Head of caudate nucleus (tissue), 42 donors: ENCODE measurements at regions not wholly inside any gene's neighbourhood (a gene's known extent, or its start where the extent isn't known, plus 50 kb on each side); places are given as distances from the start of the nearest gene placed in this dataset.
"Not testable (repeated sequence)": the region's sequence is repeated elsewhere in the genome, so short reads cannot be mapped to it uniquely, and the experiment has no call there.

Experiments used
- DNase-seq, 42 donors: peaks; one replicate each; pipeline versions ENCODE4 v3.0.0 to v3.0.0-alpha.2; 2020 to 2021; ENCODE audit warnings: mixed read lengths in 7 of 42
- intact Hi-C: fragments of 100-400 bp; cut with DNase I; formaldehyde crosslinking; loops from one replicate; pipeline ENCODE4 v1.15.0; 2022

- intact Hi-C loops, result no loop called here
- DNase-seq, result no peak
Measured at GRCh38 chr1:60924964-60925798, 157.2 kb upstream of the NFIA start.

DNA sequence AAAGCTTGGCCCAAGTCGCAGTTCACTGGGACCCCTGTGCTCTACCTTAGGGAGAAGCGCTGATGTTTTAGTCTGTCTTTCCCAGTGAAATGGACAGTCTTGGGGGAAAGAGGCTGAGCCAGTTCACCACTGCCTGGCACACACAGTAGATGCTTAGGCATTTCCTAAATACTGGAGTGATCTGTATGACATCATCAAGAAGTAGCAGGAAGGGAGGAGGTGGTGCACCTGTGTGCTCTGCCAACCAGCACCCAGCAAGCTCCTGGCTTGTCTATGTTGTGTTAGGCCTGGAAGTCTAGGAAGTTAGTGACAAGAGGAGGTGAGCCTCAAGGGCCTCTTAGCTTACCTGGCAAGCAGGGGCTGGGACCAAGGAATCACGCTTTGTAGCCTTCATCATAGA lies 158.2 kb upstream of the NFIA start:
- DNase-seq, result no peak
- intact Hi-C loops, result no loop called here

GRCh38 chr1:60923389-60924087 lies 158.8 kb upstream of the NFIA start:
- intact Hi-C loops, result no loop called here
- no peak for DNase-seq

DNA sequence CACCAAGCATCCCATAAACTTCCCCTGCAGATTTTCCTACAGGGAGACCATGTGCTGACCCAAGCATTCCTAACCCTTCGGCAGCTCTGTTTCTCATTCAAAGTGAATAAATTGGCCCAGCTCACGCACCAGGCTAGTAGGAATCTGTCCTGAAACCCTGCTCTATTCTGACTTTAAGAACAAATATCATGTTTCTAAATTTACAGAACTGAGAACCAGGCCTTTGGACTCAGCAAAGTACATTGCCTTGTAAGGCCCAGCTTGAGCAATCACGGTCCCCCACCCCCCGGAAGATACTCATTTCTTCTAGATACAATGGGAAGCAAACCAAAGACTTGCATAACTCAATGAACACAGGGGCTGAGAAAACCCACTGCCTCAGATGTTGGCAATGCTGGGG lies 160.1 kb upstream of the NFIA start:
- DNase-seq, result peak in 18 of 42 donors; percentile 8 to 63 (median 26)

DNA sequence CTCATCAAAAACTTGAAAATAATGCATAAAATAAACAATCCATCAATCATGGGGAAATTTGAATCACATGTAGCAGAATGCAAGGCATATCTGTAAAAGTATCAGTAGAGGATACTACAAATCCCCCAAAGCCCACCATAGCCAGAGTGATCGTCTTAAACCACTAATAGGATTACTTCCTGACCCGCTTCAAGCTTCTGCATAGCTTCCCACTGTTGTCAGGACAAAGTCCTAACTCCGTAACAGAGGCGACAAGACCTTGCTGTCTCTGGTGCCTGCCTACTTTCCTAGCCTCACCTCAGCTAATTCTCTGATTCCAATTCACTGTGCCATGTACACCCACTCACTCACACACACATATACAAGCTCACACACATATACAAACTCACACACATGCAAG lies 161.2 kb upstream of the NFIA start:
- DNase-seq, result no peak
- intact Hi-C loops, result no loop called here

More for the DNA sequence above, 160.1 kb upstream of the NFIA start:
- intact Hi-C loops, result no loop called here

DNA sequence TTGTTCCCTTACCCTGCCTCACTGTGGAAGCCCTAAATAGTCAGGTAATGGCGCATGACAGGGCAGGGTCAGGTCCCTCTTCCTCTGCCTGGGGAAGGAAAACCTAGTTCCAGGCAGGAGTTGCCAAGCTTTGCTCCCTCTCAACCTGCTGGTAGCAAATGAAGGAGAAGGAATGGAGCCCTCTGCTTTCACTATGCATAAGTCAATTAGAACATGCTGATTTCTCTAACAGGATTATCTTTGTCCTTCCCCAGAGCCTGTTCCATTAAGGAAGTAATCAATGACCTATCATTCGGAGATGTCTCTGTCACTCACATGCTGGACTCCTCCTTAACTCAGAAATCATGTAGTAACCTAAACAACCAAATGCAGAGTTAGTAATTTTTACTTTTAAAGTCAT lies 161.8 kb upstream of the NFIA start:
- intact Hi-C loops, result no loop called here
- DNase-seq, result no peak

- DNase-seq, result no peak
- intact Hi-C loops, result no loop called here
Measured at GRCh38 chr1:60918867-60919266, 163.5 kb upstream of the NFIA start.

DNA sequence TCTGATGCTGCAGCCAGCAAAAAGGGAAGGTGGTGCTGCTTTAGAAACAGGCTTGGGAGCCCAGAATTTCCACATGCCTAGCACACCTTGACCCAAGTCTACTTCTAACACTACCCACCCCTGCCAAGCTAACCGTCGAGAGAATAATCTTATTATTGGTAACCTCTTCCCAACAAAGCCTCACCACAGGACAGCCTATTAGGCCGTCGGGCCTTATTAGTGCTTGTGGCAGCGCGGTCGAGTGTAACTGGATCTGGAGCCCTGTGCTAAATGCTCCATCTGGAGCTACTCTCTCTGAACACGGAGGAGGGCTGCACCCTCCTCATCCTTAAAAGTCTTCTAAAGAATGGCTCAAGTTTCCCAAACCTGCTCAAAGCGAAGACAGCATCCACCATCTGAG lies 165.5 kb upstream of the NFIA start:
- intact Hi-C loops, result no loop called here
- no peak for DNase-seq

DNA sequence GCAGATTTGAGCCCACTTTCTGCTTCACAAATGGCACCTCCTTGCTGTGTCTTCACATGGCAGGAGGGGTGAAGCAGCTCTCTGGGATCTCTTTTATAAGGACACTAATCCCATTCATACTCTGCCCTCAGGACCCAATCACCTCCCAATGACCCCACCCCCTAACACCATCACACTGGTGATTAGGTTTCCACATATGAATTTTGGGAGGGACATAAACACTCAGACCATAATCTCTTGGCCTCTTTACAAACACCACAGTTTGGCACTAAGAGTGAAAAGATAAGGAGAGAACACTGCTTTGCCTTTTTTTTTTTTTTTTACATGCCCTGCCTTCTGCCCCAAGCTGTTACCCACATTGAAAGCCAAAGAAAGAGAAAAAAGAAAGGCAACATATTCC lies 166.2 kb upstream of the NFIA start:
- DNase-seq, result no peak
- intact Hi-C loops, result no loop called here

GRCh38 chr1:60915441-60915840 lies 166.9 kb upstream of the NFIA start:
- no peak for DNase-seq
- intact Hi-C loops, result no loop called here

GRCh38 chr1:60914982-60915381 lies 167.4 kb upstream of the NFIA start:
- DNase-seq, result no peak
- intact Hi-C loops, result no loop called here

- intact Hi-C loops, result not testable (repeated sequence)
Measured at GRCh38 chr1:60913708-60914107, 168.7 kb upstream of the NFIA start.

DNA sequence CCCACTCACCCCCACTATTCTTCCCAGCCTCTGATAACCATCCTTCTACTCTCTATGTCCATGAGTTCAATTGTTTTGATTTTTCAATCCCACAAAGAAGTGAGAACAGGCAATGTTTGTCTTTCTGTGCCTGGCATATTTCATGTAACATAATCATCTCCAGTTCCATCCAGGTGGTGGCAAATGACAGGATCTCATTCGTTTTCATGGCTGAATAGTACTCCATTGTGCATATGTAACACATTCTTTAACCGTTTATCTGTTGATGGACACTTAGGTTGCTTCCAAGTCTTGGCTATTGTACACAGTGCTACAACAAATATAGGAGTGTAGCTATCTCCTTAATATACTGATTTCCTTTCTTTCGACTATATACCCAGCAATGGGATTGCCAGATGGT lies 169.3 kb upstream of the NFIA start:
- no peak for DNase-seq
- intact Hi-C loops, result no loop called here

More at GRCh38 chr1:60913708-60914107, 168.7 kb upstream of the NFIA start:
- not testable (repeated sequence) for DNase-seq

- intact Hi-C loops, result no loop called here
- DNase-seq, result peak in 12 of 42 donors; percentile 13 to 48 (median 27)
Measured at GRCh38 chr1:60911966-60912697, 170.2 kb upstream of the NFIA start.

- intact Hi-C loops, result no loop called here
- no peak for DNase-seq
Measured at GRCh38 chr1:60908159-60908558, 174.2 kb upstream of the NFIA start.

DNA sequence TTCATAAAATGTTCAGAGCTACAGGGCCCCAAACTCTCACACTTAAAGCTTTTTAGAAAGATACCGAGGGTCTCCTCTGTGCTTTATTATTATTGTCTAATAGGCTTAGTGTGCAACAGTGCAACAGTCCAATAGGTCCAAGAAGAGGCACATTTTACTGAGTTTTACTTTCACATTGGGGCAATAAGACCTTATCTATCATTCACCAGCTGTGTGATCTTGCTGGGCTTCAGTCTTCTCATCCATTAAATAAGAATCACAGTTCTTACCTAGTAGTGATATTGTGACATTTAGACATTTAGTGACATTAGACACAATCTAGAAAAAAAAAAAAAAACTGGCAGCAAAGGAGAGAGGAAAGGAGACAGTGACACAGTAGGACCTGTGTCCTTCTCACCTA lies 175.8 kb upstream of the NFIA start:
- DNase-seq, result no peak
- intact Hi-C loops, result no loop called here

DNA sequence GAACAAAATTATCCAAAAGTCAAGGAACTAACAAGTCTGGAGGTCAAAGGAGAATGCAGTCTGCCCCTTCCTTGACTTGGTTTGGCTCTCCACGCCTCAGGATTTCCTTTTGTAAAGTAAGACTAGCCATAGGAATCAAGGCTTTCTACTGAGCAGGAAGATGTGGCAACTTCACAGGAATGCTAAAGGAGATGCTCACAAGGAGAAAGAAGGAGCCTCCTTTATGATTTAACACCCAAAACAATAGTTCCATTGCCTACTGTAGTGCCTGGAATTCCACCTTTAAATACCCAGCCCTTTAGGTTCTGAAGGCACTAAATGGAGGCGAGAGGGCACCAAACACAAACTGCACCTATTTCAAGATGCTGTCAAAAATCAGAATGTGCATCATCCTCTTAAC lies 176.3 kb upstream of the NFIA start:
- intact Hi-C loops, result no loop called here

DNA sequence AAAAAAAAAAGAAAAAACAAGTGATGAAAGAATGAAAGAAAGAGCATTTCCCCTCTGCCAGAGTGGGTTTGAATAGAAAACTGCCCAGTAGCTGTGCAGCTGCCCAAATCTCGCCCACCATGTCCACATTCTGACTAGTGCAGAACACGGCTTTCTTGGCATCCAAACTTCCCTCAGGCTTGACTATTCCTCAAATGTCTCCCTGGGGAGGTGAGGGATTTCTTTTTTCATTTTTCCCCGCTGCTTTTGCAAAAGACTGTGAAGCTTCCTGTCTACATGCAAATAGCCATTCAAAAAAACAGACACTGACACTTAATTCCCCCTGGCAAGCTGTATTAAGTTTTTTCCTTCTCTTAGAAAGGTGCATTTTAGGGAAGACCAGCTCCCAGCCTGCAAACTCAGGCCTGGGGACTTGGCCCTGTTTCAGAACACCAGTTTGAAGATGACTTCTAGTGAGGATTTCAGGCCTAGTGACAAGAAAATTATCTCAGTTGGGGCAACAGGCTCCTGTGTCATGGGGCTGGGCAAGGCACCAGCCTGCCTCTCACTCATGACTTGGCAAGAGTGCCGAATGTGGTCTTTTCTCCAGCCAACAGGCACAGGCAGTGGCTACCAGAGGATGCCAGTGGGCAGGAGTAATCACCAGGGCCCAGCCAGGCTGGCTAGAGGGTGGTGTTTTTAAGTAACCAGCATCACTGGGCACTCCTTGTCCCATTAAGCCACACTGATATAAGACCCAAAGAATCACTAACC lies 178.1 kb upstream of the NFIA start:
- peak in 24 of 42 donors; percentile 14 to 78 (median 47) for DNase-seq
- intact Hi-C loops, result no loop called here

More for the DNA sequence above, 176.3 kb upstream of the NFIA start:
- no peak for DNase-seq

DNA sequence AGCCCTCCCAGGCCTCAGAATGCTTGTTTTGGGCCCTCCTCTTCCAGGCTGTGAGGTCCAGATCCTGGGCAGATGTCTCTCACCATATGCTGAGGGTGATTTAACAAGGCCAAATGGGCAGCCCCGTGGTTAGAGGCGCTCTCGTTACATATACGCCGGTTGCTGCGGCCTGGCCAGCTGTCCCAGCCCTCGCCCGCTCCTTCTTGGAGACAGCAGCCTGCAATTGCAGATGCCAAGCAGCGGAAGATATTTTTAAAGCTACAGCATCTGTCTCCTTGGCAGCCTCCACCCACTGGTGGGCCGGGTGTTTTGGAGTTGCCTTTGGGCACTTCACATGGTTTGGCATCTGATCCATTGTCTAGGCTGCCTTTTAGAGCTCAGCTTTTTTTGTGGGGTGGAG lies 178.8 kb upstream of the NFIA start:
- intact Hi-C loops, result no loop called here
- peak in 24 of 42 donors; percentile 10 to 64 (median 34) for DNase-seq
